DMS114 treated with DMSO at 0.1 percent for 48 hours (cell line): ENCODE measurements at regions not wholly inside any gene's neighbourhood (a gene's known extent, or its start where the extent isn't known, plus 50 kb on each side); places are given as distances from the start of the nearest gene placed in this dataset.

Experiments
- DNase-seq: peaks from one replicate; lab custom pipeline; 2025; ENCODE audit not compliant: unreplicated experiment; lab: John Stamatoyannopoulos, UW

GRCh38 chr4:125744891-125745364 is 430.2 kb downstream of the FAT4 start:
- DNase-seq: no peak

GRCh38 chr4:125749354-125749753 is 434.6 kb downstream of the FAT4 start:
- no peak for DNase-seq

- DNase-seq: no peak
These were observed 435.6 kb downstream of the FAT4 start for GRCh38 chr4:125750399-125750798.

- no peak for DNase-seq
These were observed 436.2 kb downstream of the FAT4 start for GRCh38 chr4:125750828-125751466.

- no peak for DNase-seq
These were observed 443.7 kb downstream of the FAT4 start for GRCh38 chr4:125758438-125758837.

DNA sequence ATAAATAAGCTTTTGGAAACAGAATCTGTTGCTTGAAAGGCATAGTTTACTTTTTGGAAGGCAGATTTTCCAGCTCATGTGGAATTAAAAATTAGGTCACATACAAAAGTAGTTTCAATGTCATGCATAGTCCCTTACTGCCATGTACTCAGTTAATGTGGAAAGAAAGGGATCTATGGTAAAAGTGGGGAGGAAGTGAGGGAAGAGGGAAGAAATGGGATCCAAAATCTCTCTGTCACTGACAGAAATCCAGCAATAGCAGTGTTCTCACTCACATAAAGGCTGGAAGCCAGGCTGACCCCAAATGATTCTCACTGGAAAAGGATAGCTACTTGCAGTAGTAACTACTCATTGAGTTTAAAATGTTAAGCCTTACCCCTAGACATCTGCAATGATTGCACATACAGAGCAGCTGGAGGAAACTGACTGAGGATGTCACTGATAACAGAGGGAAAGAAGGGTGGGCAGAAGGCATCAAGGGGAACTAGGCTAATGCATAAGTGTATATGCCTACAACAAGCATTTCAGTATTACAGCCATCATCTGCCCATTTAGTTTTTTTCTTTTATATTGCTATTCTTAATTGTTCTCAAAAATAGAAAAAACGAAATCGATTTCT is 445.6 kb downstream of the FAT4 start:
- DNase-seq: no peak

DNA sequence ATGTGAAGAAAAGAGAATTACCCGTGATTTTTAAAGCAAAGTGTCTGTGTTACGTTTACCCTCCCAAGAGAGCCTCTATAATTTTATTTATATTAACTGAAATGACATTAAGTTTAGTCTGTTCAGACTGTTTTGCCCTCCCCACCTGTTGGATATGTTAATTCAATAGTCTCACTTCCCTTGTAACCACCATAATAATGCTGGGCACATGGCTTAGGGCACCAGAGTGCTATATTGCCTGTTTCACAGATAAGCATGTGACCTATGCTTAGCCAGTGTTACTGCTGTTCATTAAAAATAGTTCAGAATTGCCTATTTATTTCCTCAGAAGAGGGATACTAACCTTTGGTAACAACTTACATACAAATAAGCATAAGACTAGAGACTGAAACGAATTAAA is 446.2 kb downstream of the FAT4 start:
- DNase-seq: no peak

GRCh38 chr4:125762537-125762936 is 447.8 kb downstream of the FAT4 start:
- DNase-seq: no peak

- no peak for DNase-seq
These were observed 451.2 kb downstream of the FAT4 start for GRCh38 chr4:125765941-125766340.

DNA sequence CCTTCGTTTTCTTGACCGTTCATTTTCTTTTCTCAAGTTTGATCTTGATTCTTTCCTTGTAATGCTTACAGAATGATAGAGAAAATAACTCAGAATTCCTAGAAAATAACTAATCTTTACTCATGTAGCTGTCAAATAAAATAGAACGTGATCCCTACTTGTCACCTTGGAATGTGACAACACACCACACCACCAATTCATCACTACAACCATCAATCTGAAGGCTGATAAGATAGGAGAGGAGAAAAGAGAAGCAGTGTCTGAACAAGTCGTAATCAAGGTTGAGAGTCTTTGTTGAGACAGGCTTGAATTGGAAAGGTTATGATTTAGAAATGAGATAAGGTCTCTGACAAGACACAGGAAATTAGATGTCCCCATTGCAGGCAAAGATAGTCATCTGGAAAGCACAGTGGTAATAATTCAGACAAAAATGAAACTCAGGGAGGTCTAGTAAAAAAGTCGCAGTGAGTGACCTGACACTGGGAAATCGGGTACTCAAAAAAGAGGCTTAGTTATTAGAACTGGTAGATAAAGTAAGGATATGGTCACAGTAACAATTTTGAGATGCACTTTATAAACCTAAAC is 456.2 kb downstream of the FAT4 start:
- DNase-seq: no peak

DNA sequence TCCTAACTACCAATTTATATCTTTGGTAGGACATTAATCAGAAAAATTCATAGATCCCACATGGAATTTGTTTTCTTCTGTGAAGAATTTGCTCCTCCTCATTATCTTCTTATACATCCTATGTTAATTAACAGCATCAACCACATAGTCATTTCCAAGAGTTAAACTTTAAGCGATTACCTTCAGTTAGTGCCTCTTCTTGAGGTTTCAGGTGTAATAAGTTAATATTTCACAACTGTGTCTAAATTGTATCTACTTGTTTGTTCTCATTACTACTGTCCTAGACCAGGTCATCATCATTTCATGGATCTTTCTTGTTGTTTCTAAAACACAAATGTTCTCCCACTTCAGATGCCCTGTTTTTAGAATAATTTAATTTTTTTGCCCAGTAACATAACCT is 457.9 kb downstream of the FAT4 start:
- DNase-seq: no peak

GRCh38 chr4:125773502-125773901 is 458.7 kb downstream of the FAT4 start:
- DNase-seq: no peak

DNA sequence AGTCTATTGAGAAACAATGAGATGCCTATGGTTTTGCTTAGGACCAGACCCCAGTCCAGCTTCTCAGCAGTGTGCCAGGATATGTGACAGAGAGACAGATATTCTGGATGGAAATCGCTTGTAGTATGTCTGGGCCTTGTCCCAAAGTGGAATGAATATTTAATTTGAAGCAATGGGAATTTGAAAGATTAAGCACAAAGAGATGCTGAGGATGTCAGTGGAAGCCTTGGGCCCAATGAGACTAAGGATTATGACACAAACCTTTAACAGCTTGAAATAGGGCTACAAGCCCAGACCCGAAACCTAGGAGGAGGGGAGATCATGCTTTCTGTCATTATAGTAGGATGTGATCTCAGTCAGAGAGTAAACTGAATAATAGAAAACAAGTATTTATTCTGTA is 459.2 kb downstream of the FAT4 start:
- DNase-seq: no peak

- DNase-seq: no peak
These were observed 461.4 kb downstream of the FAT4 start for GRCh38 chr4:125776146-125776545.

- DNase-seq: no peak
These were observed 465.4 kb downstream of the FAT4 start for GRCh38 chr4:125780164-125780563.

DNA sequence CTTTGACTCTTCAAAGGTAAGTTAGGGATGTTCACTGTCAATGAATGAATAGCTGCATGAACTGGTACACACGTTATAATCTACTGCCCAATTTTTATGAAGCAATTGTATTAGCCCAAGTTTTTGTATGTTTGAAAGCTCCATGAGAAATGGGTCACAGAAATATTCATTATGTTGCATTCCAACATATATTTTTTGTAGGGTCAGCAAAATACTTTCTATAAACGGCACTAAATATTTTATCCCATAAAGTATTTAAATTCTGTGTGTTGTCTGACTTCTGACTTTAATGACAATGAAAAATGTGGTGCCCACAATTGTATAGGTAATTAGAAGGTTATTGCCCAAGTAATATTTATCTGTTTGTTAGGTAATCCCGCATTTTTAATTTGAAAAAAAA is 466.0 kb downstream of the FAT4 start:
- DNase-seq: no peak

GRCh38 chr4:125781651-125782050 is 466.9 kb downstream of the FAT4 start:
- DNase-seq: no peak

DNA sequence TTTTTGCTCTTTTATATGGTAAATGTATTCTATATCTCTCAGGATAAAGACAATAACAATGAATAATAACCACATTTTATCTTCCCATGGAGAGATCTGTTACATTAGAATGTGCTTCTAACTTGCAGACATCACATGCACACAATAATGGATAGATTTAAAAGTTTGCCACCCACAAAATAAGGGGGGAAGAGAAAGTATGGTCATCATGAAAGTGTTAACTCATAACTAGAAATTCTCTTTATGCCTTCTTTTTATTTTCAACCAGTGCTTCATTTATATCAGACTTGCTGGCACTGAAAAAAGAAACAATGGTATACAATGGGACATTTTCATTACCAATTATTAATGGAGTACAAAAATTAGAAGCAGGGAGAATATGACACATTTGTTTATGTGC is 470.0 kb downstream of the FAT4 start:
- DNase-seq: no peak

GRCh38 chr4:125787707-125788106 is 473.0 kb downstream of the FAT4 start:
- DNase-seq: no peak

DNA sequence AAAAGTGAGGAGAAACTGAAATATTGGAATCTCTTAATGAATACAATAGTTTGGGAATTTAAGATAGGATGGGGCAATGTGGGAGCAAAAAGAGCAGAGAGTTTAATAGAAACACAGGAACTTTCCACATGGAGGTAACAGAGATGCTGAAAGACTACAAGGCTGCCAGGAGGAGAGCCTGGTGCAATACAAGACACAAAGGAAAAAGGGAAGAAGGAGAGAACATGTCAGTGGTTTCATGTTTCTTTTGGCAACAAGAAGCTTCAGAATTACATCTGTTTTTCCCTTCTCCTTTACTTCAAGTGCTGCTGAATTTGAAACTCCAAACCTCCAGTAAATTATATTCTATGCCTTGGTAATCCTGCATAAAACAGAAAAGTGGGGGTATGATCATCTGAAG is 474.3 kb downstream of the FAT4 start:
- no peak for DNase-seq

DNA sequence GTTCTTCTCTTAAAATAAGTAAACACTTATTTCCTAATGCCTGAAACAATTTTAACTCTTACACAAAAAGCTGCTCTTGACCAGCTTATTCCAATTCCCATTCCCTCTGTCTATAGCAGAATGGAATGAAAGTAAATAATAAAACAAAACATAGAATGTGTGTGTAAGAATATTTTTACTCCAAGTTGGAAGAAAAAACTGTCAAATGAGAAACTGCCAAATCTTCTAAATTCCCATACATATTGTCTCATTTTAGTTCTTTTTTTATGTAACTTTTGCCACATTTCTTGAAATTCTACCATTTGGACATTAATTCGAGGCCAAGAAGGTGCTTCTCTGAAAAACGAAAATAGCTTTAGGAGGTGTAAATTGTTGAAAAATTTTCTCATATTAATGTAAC is 477.1 kb downstream of the FAT4 start:
- no peak for DNase-seq

- DNase-seq: no peak
These were observed 480.2 kb downstream of the FAT4 start for GRCh38 chr4:125794989-125795388.

GRCh38 chr4:125796138-125796537 is 481.4 kb downstream of the FAT4 start:
- no peak for DNase-seq
